ENCODE measurements at regions not wholly inside any gene's neighbourhood (a gene's known extent, or its start where the extent isn't known, plus 50 kb on each side); places are given as distances from the start of the nearest gene placed in this dataset.

DNA sequence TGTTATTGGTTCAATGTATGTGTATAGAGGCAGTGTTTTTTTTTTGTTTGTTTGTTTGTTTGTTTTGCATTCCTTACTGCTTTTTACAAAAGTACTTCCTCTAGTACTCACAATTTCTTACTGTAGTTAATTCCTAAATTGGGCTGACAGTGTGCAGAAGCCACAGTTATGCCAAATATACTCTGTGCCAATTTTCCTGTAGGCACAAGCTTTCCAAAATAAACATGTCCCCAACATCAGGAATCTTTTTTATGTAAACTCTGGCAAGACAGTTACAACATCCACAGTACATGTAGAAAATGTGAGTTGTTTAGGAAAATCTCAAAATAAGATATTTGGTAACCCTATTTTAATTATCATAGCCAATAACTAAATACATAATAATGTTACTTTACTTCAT, 161.6 kb upstream of the TSLP start:
- no peak overlapping the region for H3K4me3 ChIP-seq (ENCODE audit: severe bottlenecking)
- no peak for DNase-seq (ENCODE audit: low spot score)
- peak; percentile 50; the same call in 2 of the 3 replicates for ATAC-seq (ENCODE audit: low read depth)
- peaks cover 9% of the 10 kb centered on the region for H3K4me1 ChIP-seq (ENCODE audit: insufficient read depth, poor library complexity, severe bottlenecking)
- TF ChIP-seq, protein P1, sequence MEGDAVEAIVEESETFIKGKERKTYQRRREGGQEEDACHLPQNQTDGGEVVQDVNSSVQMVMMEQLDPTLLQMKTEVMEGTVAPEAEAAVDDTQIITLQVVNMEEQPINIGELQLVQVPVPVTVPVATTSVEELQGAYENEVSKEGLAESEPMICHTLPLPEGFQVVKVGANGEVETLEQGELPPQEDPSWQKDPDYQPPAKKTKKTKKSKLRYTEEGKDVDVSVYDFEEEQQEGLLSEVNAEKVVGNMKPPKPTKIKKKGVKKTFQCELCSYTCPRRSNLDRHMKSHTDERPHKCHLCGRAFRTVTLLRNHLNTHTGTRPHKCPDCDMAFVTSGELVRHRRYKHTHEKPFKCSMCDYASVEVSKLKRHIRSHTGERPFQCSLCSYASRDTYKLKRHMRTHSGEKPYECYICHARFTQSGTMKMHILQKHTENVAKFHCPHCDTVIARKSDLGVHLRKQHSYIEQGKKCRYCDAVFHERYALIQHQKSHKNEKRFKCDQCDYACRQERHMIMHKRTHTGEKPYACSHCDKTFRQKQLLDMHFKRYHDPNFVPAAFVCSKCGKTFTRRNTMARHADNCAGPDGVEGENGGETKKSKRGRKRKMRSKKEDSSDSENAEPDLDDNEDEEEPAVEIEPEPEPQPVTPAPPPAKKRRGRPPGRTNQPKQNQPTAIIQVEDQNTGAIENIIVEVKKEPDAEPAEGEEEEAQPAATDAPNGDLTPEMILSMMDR (IDR thresholded peaks at IDR 0.05; ENCODE audit: poor library complexity, severe bottlenecking): no peak
- no peaks in the 10 kb centered on the region for H3K36me3 ChIP-seq (ENCODE audit: low read depth)
- H3K27me3 ChIP-seq (ENCODE audit: insufficient read depth, poor library complexity, severe bottlenecking): no peaks in the 10 kb centered on the region
- H3K27ac ChIP-seq (ENCODE audit: poor library complexity, severe bottlenecking): no peak overlapping the region
- H3K9me3 ChIP-seq (ENCODE audit: severe bottlenecking): no peaks in the 10 kb centered on the region

DNA sequence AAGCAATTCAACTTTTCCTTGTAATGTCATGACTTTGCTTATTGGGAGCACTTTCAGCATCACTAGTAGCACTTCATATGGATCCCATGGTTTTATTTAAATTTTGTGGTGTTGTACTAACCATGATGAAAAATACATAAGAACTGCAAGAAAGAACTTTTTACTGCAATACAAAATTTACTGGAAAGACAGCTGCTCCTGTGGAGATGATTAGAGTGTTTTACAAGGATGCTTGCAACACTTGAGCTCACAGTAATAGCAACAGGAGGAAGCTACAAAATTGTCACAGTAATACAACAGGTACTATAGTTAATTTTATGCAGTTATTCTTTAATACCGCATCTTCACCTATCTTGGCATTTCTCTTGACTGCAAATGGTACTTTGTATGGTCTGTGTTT, 158.3 kb upstream of the TSLP start:
- H3K9me3 ChIP-seq (ENCODE audit: severe bottlenecking): no peaks in the 10 kb centered on the region
- no peak overlapping the region for H3K4me3 ChIP-seq (ENCODE audit: severe bottlenecking)
- no peak overlapping the region for H3K27ac ChIP-seq (ENCODE audit: poor library complexity, severe bottlenecking)
- DNase-seq (ENCODE audit: low spot score): no peak
- no peaks in the 10 kb centered on the region for H3K36me3 ChIP-seq (ENCODE audit: low read depth)
- TF ChIP-seq, protein P1 (IDR thresholded peaks at IDR 0.05; ENCODE audit: poor library complexity, severe bottlenecking): no peak
- H3K27me3 ChIP-seq (ENCODE audit: insufficient read depth, poor library complexity, severe bottlenecking): no peaks in the 10 kb centered on the region
- no peak for ATAC-seq (ENCODE audit: low read depth)
- peaks cover 24% of the 10 kb centered on the region for H3K4me1 ChIP-seq (ENCODE audit: insufficient read depth, poor library complexity, severe bottlenecking)

DNA sequence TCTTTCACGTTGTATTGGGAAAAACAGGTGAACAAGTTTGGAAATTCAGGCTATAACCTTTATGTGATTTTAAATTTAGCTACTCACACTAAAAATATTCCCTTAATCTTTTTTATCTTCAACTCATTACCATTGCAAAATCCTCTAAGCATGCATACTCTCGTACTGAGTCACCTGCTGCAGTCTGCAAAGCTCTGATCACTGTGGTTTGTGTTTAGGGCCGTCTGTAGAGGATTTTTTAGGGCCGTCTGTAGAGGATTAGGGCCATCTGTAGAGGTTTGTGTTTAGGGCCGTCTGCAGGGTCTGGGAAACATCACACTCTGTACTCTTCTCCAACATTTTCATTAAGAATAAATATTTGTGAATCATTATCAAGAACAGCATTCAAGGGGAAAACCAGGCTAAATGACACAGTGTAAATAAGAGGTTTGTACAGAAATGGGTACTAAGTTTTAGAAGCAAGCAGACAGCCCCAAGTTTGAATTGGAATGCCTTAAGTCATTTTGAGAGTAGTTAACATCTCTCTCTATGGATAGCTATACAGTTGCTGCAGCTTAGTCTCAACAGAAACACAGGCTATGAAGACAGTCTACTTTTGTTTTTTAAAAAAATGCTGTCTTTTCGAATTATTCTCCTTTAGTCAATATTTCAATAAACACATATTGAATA, 155.0 kb upstream of the TSLP start:
- Histone ChIP-seq H3K4me1 (ENCODE audit: insufficient read depth, poor library complexity, severe bottlenecking) (peaks cover 15% of the 10 kb centered on the region), H3K36me3 (ENCODE audit: low read depth) (no peaks in the 10 kb centered on the region), H3K27ac (ENCODE audit: poor library complexity, severe bottlenecking) (peak overlapping the region; percentile 14), H3K4me3 (ENCODE audit: severe bottlenecking) (no peak overlapping the region), H3K27me3 (ENCODE audit: insufficient read depth, poor library complexity, severe bottlenecking) (no peaks in the 10 kb centered on the region), H3K9me3 (ENCODE audit: severe bottlenecking) (no peaks in the 10 kb centered on the region)
- peak; percentile 100 for ATAC-seq (ENCODE audit: low read depth)
- TF ChIP-seq, protein P1 (IDR thresholded peaks at IDR 0.05; ENCODE audit: poor library complexity, severe bottlenecking): no peak
- DNase-seq (ENCODE audit: low spot score): no peak

DNA sequence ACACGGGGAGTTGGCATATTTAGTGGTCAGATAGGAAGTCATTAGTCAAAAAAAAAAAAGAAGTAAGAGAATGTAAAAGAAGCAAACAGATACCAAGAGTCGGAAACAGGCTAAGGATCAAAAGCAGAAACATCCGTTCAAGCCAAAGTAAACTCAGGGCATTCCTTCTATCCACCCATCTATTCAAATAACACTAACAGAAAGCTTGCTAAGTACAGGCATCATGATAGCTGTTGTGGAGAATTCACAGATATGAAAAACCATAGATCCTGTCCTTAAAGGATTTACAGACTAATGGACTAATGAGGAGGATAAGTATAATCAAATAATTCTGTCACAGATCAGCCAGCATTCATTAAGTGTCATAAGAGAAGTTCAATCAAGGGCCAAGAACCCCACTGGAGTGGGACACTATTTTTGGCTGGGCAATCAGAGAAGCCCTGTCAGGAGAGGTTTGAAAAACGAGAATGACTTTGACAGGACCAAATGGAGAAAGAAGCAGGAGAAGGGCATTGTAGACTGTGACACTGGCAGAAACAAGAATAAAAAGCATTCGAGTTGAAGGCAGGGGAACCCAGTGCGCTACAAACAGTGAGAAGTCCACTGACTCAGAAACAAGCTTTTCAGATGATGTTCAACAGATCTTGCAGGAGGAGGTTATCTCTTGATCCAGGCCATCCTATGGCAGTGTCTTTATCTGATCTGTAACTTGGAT, 154.2 kb upstream of the TSLP start:
- H3K4me3 ChIP-seq (ENCODE audit: severe bottlenecking): no peak overlapping the region
- H3K27me3 ChIP-seq (ENCODE audit: insufficient read depth, poor library complexity, severe bottlenecking): no peaks in the 10 kb centered on the region
- peaks cover 15% of the 10 kb centered on the region for H3K4me1 ChIP-seq (ENCODE audit: insufficient read depth, poor library complexity, severe bottlenecking)
- ATAC-seq (ENCODE audit: low read depth) (no peak), DNase-seq (ENCODE audit: low spot score) (no peak)
- H3K9me3 ChIP-seq (ENCODE audit: severe bottlenecking): no peaks in the 10 kb centered on the region
- TF ChIP-seq, protein P1 (IDR thresholded peaks at IDR 0.05; ENCODE audit: poor library complexity, severe bottlenecking): no peak
- no peaks in the 10 kb centered on the region for H3K36me3 ChIP-seq (ENCODE audit: low read depth)
- H3K27ac ChIP-seq (ENCODE audit: poor library complexity, severe bottlenecking): peak overlapping the region; percentile 14

DNA sequence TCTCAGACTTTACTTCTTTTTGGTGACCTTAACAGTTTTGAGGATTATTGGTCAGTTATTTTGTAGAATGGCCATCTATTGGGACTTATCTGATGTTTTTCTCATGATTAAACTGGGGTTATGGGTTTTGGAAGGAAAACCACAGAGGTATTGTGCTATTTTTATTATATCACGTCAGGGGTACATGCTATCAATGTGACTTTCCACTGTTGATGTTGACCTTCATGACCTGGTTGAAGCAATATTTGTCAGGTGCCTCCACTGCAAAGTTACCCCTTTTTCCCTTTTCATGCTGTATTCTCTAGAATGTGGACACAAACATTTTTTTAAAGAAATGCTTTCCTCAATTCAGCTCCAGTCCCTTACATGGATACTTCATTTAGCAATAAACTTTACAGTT, 152.8 kb upstream of the TSLP start:
- H3K27ac ChIP-seq (ENCODE audit: poor library complexity, severe bottlenecking): no peak overlapping the region
- no peaks in the 10 kb centered on the region for H3K9me3 ChIP-seq (ENCODE audit: severe bottlenecking)
- no peaks in the 10 kb centered on the region for H3K27me3 ChIP-seq (ENCODE audit: insufficient read depth, poor library complexity, severe bottlenecking)
- H3K4me3 ChIP-seq (ENCODE audit: severe bottlenecking): no peak overlapping the region
- no peaks in the 10 kb centered on the region for H3K36me3 ChIP-seq (ENCODE audit: low read depth)
- DNase-seq (ENCODE audit: low spot score) (no peak), ATAC-seq (ENCODE audit: low read depth) (no peak)
- H3K4me1 ChIP-seq (ENCODE audit: insufficient read depth, poor library complexity, severe bottlenecking): peaks cover 15% of the 10 kb centered on the region
- TF ChIP-seq, protein P1 (IDR thresholded peaks at IDR 0.05; ENCODE audit: poor library complexity, severe bottlenecking): no peak
